Esophagus (tissue), 2 donors: ENCODE measurements at regions not wholly inside any gene's neighbourhood (a gene's known extent, or its start where the extent isn't known, plus 50 kb on each side); places are given as distances from the start of the nearest gene placed in this dataset.

Experiments used
- H3K27ac ChIP-seq, 2 donors: one replicate each; pipeline ENCODE4 v1.5.1; 2013; ENCODE audit warnings: low read depth in 2 of 2, mild to moderate bottlenecking in 2 of 2, inconsistent platforms in 1 of 2, low read length in 1 of 2, moderate library complexity in 1 of 2
- H3K27me3 ChIP-seq, 2 donors: one replicate each; pipeline ENCODE4 v1.6.1; 2013; ENCODE audit warnings: low read length in 2 of 2, control low read depth in 1 of 2, mild to moderate bottlenecking in 1 of 2; ENCODE audit not compliant: insufficient read depth in 2 of 2, control insufficient read depth in 1 of 2
- H3K36me3 ChIP-seq, 2 donors: one replicate each; pipeline ENCODE4 v1.6.1; 2013; ENCODE audit warnings: low read length in 1 of 2; ENCODE audit not compliant: control insufficient read depth in 2 of 2, insufficient read depth in 2 of 2
- H3K4me1 ChIP-seq, 2 donors: one replicate each; pipeline ENCODE4 v1.6.1; 2013; ENCODE audit warnings: low read length in 1 of 2; ENCODE audit not compliant: control insufficient read depth in 2 of 2, insufficient read depth in 2 of 2
- H3K4me3 ChIP-seq, 2 donors: one replicate each; pipeline ENCODE4 v1.5.1; 2013; ENCODE audit warnings: low read length in 2 of 2, mild to moderate bottlenecking in 2 of 2, low read depth in 1 of 2, moderate library complexity in 1 of 2
- H3K9me3 ChIP-seq, 2 donors: one replicate each; pipeline ENCODE4 v1.6.1; 2013; ENCODE audit warnings: mild to moderate bottlenecking in 2 of 2, low read depth in 1 of 2, low read length in 1 of 2, moderate library complexity in 1 of 2; ENCODE audit not compliant: control insufficient read depth in 2 of 2, insufficient read depth in 1 of 2
- WGBS, 2 donors: extraction: QIAGEN DNeasy Blood & Tissue Kit; methylation state at CpG; one replicate each; pipeline ENCODE4 v1.1.7; 2013; 5-methylcytosine and 5-hydroxymethylcytosine counted together
- donor health status: healthy with polysubstance abuse.
- donor health status: Bipolar disorder and iron deficiency.

- no peaks in the 10 kb centered on the region for H3K36me3 ChIP-seq
- peaks cover 0 to 2% of the 10 kb centered on the region in 2 donors for H3K9me3 ChIP-seq
- no peak overlapping the region for H3K4me3 ChIP-seq
- no peaks in the 10 kb centered on the region for H3K4me1 ChIP-seq
- H3K27me3 ChIP-seq: no peaks in the 10 kb centered on the region
- H3K27ac ChIP-seq: no peak overlapping the region
- WGBS, 2 donors: 61 to 70% methylated on average over 6 of the region's 6 CpGs
Measured at GRCh38 chr19:30090476-30090875, 148.4 kb downstream of the URI1 start.

DNA sequence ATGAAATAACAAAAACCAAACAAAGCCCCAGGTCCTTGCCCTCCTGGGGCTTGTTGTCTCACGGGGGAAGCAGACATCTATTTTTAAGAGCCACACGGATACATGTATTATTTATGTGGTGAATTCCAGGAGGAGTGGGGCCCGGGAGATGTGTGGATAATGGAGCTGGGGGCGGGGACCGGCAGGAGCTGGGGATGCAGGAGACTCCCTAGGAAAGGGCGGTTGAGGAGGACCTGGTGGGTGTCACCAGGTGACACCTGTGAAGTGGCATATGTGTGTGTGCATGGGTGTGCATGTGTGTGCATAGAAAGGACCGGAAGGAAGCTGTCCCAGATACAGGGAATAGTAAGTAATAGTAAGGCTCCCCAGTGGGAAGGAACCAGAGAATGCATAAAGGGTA, 148.9 kb downstream of the URI1 start:
- no peak overlapping the region for H3K4me3 ChIP-seq
- no peaks in the 10 kb centered on the region for H3K36me3 ChIP-seq
- H3K27me3 ChIP-seq: no peaks in the 10 kb centered on the region
- peaks cover 0 to 2% of the 10 kb centered on the region in 2 donors for H3K9me3 ChIP-seq
- H3K4me1 ChIP-seq: no peaks in the 10 kb centered on the region
- WGBS, 2 donors: 75 to 83% methylated on average over 7 of the region's 7 CpGs
- no peak overlapping the region for H3K27ac ChIP-seq

- no peak overlapping the region for H3K4me3 ChIP-seq
- no peaks in the 10 kb centered on the region for H3K4me1 ChIP-seq
- peaks cover 0 to 2% of the 10 kb centered on the region in 2 donors for H3K9me3 ChIP-seq
- no peaks in the 10 kb centered on the region for H3K27me3 ChIP-seq
- no peaks in the 10 kb centered on the region for H3K36me3 ChIP-seq
- 89 to 93% methylated on average over 10 of the region's 10 CpGs for WGBS, 2 donors
- H3K27ac ChIP-seq: no peak overlapping the region
Measured at GRCh38 chr19:30091456-30091855, 149.4 kb downstream of the URI1 start.

GRCh38 chr19:30091856-30092255, 149.8 kb downstream of the URI1 start:
- H3K27me3 ChIP-seq: no peaks in the 10 kb centered on the region
- no peak overlapping the region for H3K27ac ChIP-seq
- no peak overlapping the region for H3K4me3 ChIP-seq
- peaks cover 0 to 2% of the 10 kb centered on the region in 2 donors for H3K9me3 ChIP-seq
- WGBS, 2 donors: 82 to 87% methylated on average over 3 of the region's 3 CpGs
- no peaks in the 10 kb centered on the region for H3K4me1 ChIP-seq
- H3K36me3 ChIP-seq: no peaks in the 10 kb centered on the region

- no peaks in the 10 kb centered on the region for H3K4me1 ChIP-seq
- peaks cover 0 to 2% of the 10 kb centered on the region in 2 donors for H3K9me3 ChIP-seq
- H3K27ac ChIP-seq: no peak overlapping the region
- no peaks in the 10 kb centered on the region for H3K27me3 ChIP-seq
- H3K36me3 ChIP-seq: no peaks in the 10 kb centered on the region
- WGBS, 2 donors: 86 to 88% methylated on average over 14 of the region's 14 CpGs
- no peak overlapping the region for H3K4me3 ChIP-seq
Measured at GRCh38 chr19:30092721-30093569, 150.9 kb downstream of the URI1 start.

- Histone ChIP-seq H3K36me3 (no peaks in the 10 kb centered on the region), H3K9me3 (peaks cover 0 to 2% of the 10 kb centered on the region in 2 donors), H3K27ac (no peak overlapping the region), H3K4me1 (no peaks in the 10 kb centered on the region), H3K27me3 (no peaks in the 10 kb centered on the region), H3K4me3 (no peak overlapping the region)
- WGBS, 2 donors: 81 to 85% methylated on average over 9 of the region's 9 CpGs
Measured at GRCh38 chr19:30093966-30094755, 152.1 kb downstream of the URI1 start.

- no peaks in the 10 kb centered on the region for H3K4me1 ChIP-seq
- H3K9me3 ChIP-seq: peaks cover 0 to 2% of the 10 kb centered on the region in 2 donors
- no peaks in the 10 kb centered on the region for H3K27me3 ChIP-seq
- H3K36me3 ChIP-seq: no peaks in the 10 kb centered on the region
- H3K4me3 ChIP-seq: no peak overlapping the region
- H3K27ac ChIP-seq: no peak overlapping the region
- 84 to 91% methylated on average over 3 of the region's 3 CpGs for WGBS, 2 donors
Measured at GRCh38 chr19:30094756-30095140, 152.7 kb downstream of the URI1 start.

GRCh38 chr19:30095171-30095570, 153.1 kb downstream of the URI1 start:
- Histone ChIP-seq H3K4me1 (no peaks in the 10 kb centered on the region), H3K27ac (no peak overlapping the region), H3K27me3 (no peaks in the 10 kb centered on the region), H3K9me3 (peaks cover 0 to 2% of the 10 kb centered on the region in 2 donors), H3K4me3 (no peak overlapping the region), H3K36me3 (no peaks in the 10 kb centered on the region)
- WGBS, 2 donors: 87 to 94% methylated on average over 3 of the region's 3 CpGs

DNA sequence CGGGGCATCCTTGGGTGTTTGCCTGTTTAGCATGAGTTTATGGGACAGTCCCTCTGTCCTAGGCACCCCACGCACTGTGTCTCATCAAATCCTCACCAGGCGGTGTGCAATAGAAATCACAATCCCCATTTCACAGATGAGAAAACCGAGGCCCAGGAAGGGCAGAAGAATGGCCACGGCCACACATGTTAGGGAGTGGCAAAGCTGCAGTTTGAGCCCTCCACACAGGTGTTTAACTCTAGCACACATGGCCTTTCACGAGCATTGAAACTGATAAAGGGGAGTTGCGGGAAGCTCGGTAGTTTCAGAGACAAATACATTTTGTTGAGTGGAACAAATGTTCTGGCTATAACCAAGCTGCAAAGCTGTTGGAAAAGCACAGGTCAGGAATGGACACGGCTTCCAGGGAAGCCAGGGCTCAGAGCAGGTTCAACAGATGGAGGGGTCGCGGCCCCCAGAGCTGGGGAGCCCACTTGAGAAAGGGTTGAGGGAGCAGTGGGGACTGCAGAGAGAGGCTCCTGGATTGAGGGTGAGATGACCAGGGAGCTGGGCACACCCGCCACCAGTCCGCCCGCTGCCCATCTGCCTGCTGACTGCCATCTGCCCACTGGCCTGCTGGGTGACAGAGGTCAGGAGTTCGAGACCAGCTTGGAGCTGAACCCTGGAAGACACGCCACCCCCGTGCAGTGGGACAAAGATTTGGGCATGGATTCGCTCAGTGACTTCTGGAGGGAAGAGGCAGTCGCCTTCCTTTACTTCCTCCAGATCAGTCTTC, 154.7 kb downstream of the URI1 start:
- Histone ChIP-seq H3K9me3 (no peaks in the 10 kb centered on the region), H3K36me3 (no peaks in the 10 kb centered on the region), H3K4me3 (no peak overlapping the region), H3K27ac (no peak overlapping the region), H3K27me3 (no peaks in the 10 kb centered on the region), H3K4me1 (no peaks in the 10 kb centered on the region)
- whole genome bisulfite sequencing, 2 donors: 85 to 88% methylated on average over 19 of the region's 19 CpGs
